ENCODE measurements at regions not wholly inside any gene's neighbourhood (a gene's known extent, or its start where the extent isn't known, plus 50 kb on each side); places are given as distances from the start of the nearest gene placed in this dataset.
"Not testable (repeated sequence)": the region's sequence is repeated elsewhere in the genome, so short reads cannot be mapped to it uniquely, and the experiment has no call there.

- no peak for DNase-seq (ENCODE audit: low spot score)
Measured at GRCh38 chr2:89797320-89798038, 1106.0 kb downstream of the RPIA start.

DNA sequence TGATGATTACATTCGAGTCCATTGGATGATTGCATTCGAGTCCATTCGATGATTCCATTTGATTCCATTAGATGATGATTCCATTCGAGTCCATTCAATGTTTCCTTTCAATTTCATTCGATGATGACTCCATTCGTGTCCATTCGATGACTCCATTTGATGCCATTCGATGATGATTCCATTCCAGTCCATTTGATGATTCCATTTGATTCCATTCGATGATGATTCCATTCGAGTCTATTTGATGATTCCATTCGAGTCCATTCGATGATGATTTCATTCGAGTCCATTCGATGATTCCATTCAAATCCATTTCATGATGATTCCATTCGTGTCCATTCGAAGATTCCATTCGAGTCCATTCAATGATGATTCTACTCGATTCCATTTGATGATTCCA is 1109.7 kb downstream of the RPIA start:
- DNase-seq (ENCODE audit: low spot score), result not testable (repeated sequence)

DNA sequence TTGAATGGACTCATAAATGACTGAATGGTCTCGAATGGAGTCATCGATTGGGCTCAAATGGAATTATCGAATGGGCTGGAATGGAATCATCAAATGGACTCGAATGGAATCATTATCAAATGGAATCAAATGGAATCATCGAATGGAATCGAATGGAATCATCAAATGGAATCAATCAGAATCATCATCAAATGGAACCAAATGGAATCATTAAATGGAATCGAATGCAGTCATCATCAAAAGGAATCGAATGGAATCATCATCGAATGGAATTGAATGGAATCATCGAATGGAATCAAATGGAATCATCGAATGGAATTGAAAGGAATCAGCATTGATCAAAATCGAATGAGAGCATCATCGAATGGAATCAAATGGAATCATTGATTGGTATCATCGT is 1114.9 kb downstream of the RPIA start:
- not testable (repeated sequence) for DNase-seq (ENCODE audit: low spot score)

DNA sequence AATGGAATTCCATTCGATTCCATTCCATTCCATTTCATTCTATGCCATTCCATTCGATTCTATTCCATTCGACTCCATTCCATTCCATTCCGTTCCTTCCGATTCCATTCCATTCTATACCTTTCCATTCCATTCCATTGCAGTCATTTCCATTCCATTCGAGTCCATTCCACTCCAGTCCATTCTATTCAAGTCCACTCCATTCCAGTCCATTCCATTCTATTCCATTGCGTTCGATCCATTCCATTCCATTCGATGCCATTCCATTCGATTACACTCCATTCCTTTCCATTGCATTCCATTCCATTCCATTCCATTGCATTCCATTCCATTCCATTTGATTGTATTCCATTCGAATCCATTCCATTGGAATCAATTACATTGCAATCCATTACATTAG is 1119.8 kb downstream of the RPIA start:
- no peak for DNase-seq (ENCODE audit: low spot score)

DNA sequence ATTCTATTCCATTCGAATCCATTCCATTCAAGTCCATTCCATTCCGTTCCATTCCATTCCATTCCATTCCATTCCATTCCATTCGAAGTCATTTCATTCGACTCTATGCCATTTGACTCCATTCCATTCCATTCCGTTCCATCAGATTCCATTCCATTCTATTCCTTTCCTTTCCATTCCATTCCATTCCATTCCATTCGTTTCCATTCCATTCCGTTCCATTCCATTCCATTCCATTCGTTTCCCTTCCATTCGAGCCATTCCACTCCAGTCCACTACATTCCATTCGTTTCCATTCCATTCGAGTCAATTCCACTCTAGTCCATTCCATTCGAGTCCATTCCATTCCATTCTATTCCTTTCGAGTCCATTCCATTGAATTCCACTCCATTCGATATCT is 1120.4 kb downstream of the RPIA start:
- DNase-seq (ENCODE audit: low spot score), result not testable (repeated sequence)

DNA sequence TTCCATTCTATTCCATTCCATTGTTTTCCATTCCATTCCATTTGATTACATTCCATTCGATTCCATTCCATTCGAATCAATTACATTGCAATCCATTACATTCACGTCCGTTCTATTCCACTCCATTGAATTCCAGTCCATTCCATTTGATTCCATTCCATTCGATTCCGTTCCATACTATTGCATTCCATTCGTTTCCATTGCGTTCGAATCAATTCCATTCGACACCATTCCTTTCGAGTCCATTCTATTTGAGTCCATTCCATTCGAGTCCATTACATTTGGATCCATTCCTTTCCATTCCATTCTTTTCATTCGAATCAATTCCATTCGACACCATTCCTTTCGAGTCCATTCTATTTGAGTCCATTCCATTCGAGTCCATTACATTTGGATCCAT is 1122.9 kb downstream of the RPIA start:
- not testable (repeated sequence) for DNase-seq (ENCODE audit: low spot score)

GRCh38 chr2:89818873-89819272 is 1127.4 kb downstream of the RPIA start:
- no peak for DNase-seq (ENCODE audit: low spot score)

DNA sequence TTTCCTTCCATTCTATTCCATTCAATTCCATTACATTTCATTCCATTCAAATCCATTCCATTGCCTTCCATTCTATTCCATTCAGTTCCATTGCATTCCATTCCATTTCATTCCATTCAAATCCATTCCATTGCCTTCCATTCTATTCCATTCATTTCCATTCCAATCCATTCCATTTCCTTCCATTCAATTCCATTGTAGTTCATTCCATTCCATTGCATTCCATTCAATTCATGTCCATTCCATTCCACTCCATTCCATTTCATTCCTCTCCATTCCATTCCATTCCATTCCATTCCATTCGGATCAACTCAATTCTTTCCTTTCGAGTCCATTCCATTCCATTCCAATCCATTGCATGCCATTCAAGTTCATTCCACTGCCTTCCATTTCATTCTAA is 1128.3 kb downstream of the RPIA start:
- DNase-seq (ENCODE audit: low spot score), result no peak

DNA sequence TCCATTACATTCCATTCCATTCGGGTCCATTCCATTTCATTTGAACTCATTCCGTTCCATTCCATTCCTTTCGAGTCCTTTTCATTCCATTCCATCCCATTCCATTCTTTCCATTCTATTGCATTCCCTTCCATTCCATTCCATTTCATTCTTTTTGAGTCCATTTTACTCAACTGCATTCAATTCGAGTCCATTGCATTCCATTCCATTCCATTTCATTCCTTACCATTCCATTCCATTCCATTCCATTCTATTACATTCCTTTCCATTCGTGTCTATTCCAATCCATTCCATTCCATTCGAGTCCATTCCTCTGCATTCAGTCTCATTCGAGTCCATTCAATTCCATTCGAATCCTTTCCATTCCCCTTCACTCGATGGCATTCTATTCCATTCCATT is 1128.8 kb downstream of the RPIA start:
- no peak for DNase-seq (ENCODE audit: low spot score)

GRCh38 chr2:89821455-89821945 is 1130.0 kb downstream of the RPIA start:
- DNase-seq (ENCODE audit: low spot score), result no peak

- DNase-seq (ENCODE audit: low spot score), result not testable (repeated sequence)
Measured at GRCh38 chr2:89822342-89822741, 1130.9 kb downstream of the RPIA start.

DNA sequence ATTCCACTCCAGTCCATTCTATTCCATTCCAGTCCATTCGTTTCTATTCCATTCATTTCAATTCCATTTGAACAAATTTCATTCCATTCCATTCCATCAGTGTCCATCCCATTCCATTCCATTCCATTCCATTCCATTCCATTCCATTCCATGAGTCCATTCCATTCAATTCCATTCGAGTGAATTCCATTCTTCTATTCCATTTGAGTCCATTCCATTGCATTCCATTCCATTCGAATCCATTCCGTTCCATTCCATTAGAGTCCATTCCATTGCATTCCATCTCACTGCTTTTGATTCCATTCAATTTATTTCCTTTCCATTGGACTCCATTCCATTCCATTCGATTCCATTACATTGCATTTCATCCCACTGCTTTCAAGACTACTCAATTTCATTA is 1132.1 kb downstream of the RPIA start:
- DNase-seq (ENCODE audit: low spot score), result no peak

DNA sequence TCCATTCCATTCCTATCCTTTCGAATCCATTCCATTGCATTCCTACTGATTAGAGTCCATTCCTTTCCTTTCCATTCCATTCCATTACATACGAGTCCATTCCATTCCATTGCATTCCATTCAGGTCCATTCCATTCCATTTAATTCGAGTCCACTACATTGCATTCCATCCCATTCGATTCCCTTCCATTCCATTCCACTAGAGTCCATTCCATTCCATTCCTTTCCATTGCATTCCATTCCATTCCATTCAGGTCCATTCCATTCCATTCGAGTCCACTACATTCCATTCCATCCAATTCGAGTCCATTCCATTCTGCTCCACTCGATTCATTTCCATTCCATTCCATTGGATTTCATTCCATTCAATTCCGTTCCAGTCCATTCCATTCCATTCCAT is 1133.6 kb downstream of the RPIA start:
- no peak for DNase-seq (ENCODE audit: low spot score)

- not testable (repeated sequence) for DNase-seq (ENCODE audit: low spot score)
Measured at GRCh38 chr2:89826741-89827140, 1135.3 kb downstream of the RPIA start.

DNA sequence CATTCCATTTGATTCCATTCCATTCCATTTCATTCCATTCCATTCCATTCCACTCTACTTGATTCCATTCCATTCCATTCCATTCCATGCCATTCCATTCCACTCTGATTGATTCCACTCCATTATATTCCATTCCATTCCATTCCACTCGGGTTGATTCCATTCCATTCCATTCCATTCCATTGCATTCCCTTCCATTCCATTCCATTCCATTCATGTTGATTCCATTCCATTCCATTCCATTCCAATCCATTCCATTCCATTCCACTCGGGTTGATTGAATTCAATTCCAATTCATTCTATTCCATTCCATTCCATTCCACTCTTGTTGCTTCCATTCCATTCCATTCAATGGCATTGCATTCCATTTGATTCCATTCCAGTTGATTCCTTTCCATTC is 1136.4 kb downstream of the RPIA start:
- DNase-seq (ENCODE audit: low spot score), result not testable (repeated sequence)

GRCh38 chr2:89828416-89828815 is 1136.9 kb downstream of the RPIA start:
- not testable (repeated sequence) for DNase-seq (ENCODE audit: low spot score)

DNA sequence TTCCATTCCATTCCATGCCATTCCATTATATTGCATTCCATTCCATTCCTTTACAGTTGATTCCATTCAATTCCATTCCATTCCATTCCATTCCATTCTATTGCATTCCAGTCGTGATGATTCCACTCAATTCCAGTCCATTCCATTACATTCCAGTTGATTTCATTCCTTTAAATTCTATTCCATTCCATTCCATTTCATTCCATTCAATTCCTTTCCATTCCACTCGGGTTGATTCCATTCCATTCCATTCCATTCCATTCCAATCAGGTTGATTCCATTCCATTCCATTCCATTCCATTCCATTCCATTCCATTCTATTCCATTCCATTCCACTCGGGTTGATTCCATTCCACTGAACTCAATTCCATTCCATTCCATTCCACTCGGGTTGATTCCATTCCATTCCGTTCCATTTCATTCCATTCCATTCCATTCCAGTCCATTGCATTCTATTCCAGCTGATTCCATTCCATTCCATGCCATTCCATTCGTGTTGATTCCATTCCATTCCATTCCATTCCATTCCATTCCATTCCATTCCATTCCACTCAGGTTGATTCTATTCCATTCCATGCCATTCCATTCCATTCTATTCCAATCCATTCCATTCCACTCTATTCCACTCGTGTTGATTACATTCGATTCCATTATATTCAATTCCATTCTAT is 1137.6 kb downstream of the RPIA start:
- DNase-seq (ENCODE audit: low spot score), result not testable (repeated sequence)

GRCh38 chr2:89829828-89830227 is 1138.4 kb downstream of the RPIA start:
- DNase-seq (ENCODE audit: low spot score), result no peak

- not testable (repeated sequence) for DNase-seq (ENCODE audit: low spot score)
Measured at GRCh38 chr2:89830341-89831218, 1139.1 kb downstream of the RPIA start.

DNA sequence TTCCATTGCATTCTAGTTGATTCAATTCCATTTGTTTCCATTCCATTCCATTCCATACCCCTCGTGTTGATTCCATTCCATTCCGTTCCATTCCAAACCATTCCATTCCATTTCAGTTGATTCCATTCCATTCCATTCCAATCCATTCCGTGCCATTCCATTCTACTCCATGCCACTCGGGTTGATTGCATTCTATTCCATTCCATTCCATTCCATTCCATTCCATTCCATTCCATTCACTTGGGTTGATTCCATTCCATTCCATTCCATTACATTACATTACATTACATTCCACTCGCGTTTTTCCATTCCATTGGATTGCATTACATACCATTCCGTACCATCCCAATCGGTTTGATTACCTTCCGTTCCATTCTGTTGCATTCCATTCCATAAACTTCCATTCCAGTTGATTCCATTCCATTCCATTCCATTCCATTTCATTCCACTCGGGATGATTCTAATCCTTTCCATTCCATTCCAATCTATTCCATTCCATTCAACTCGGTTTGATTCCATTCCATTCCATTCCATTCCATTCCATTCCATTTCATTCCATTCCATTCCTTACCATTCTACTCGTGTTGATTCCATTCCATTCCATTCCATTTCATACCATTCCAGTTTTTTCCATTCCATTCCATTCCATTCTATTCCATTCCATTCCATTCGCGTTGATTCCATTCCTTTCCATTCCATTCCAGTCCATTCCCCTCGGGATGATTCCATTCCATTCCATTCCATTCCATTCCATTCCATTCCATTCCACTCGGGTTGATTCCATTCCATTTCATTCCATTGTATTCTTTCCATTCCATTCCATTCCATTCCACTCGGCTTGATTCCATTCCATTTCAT is 1140.4 kb downstream of the RPIA start:
- DNase-seq (ENCODE audit: low spot score), result no peak

DNA sequence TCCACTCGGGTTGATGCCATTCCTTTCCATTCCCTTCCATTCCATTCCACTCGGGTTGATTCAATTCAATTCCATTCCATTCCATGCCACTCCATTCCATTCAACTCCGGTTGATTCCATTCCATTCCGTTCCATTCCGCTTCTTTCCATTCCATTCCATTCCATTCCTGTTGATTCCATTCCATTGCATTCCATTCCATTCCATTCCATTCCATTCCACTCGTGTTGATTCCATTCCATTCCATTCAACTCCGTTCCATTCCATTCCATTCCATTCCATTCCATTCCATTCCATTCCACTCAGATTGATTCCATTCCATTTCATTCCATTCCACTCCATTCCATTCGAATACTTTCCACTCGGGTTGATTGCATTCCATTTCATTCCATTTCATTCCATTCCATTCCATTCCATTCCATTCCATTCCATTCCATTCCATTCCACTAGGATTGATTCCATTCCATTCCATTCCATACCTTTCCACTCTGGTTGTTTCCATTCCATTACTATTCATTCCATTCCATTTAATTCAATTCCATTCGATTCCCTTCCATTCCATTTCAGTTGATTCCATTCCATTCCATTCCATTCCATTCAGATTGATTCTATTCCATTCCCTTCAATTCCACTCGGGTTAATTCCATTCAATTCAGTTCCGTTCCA is 1141.8 kb downstream of the RPIA start:
- peak; percentile 31 for DNase-seq (ENCODE audit: low spot score)
